OCI-LY7 (cell line): ENCODE measurements at regions not wholly inside any gene's neighbourhood (a gene's known extent, or its start where the extent isn't known, plus 50 kb on each side); places are given as distances from the start of the nearest gene placed in this dataset.

ENCODE experiments used
- EZH2phosphoT487 ChIP-seq: fragments of 200-600 bp; sonication (generic); IDR thresholded peaks from 2 replicates; pipeline ENCODE4 v1.6.1; 2018; ENCODE audit warnings: low read depth, borderline replicate concordance, mild to moderate bottlenecking, mixed run types, antibody characterized with exemption, low read length, moderate library complexity, mixed read lengths
- TF ChIP-seq, protein P1 (sequence below): fragments of 200-600 bp; sonication (generic); conservative IDR thresholded peaks from 2 replicates; pipeline ENCODE4 v1.5.1; 2014; ENCODE audit warnings: mild to moderate bottlenecking, antibody characterized with exemption, low read length, moderate library complexity, mixed read lengths

GRCh38 chr22:22836635-22837034, 51.0 kb upstream of the IGLL5 start:
- TF ChIP-seq, protein P1, sequence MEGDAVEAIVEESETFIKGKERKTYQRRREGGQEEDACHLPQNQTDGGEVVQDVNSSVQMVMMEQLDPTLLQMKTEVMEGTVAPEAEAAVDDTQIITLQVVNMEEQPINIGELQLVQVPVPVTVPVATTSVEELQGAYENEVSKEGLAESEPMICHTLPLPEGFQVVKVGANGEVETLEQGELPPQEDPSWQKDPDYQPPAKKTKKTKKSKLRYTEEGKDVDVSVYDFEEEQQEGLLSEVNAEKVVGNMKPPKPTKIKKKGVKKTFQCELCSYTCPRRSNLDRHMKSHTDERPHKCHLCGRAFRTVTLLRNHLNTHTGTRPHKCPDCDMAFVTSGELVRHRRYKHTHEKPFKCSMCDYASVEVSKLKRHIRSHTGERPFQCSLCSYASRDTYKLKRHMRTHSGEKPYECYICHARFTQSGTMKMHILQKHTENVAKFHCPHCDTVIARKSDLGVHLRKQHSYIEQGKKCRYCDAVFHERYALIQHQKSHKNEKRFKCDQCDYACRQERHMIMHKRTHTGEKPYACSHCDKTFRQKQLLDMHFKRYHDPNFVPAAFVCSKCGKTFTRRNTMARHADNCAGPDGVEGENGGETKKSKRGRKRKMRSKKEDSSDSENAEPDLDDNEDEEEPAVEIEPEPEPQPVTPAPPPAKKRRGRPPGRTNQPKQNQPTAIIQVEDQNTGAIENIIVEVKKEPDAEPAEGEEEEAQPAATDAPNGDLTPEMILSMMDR: no peak
- TF ChIP-seq EZH2phosphoT487: no peak
